ENCODE measurements at regions not wholly inside any gene's neighbourhood (a gene's known extent, or its start where the extent isn't known, plus 50 kb on each side); places are given as distances from the start of the nearest gene placed in this dataset.

DNA sequence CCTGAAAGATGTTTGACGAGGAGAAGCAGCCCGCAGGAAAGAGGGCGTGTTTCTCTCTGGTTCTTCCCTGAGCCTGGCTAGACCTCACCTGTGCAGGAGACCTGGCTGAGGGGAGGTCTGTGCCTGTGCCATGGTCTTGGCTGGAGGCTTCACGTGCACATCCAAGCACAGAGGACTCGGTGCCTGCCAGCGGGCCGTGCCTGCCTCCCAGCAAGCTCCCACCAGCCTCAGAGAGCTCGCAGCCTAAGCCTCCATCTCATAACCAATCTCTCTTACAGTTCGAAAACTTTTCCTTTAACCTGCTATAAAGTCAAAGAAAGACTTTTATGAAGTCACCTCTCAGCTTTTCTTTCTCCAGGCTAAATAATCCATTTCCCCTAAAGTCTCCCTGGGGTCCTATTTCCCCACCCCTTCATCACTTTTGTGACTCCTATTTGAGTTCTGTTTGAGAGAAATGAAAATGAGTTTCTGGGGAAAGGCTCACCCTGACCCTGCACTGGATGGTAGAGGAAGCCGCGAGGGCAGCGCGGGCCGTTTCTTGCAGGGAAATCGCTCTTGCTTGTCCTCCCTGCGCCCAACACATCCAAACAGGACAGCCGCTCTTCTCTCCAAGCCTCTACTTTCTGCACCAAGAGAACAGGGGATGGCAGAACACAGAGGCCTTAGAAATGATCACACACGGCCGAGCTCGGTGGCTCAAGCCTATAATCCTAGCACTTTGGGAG is 521.0 kb downstream of the SOX11 start:
- DNase-seq, result no peak

GRCh38 chr2:6214471-6214870 is 522.3 kb downstream of the SOX11 start:
- no peak for DNase-seq

DNA sequence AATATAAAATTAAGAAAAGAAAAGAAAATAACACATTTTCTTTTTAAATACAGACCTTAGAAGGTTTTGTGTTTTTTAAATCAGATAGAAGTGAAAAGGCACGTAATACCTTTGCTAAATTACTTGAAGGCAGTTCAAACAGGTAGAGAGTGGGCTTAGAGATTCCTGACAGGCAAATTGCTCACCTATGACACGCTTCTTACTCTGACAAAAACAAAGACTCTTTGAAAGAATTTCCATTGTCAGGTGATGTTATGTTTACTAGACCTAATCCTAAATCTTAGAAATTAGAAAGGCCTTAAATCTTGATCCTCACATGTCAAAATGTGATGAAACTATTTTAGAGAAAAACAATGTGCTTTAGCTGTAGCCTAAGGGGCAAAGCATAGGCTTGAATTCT is 522.9 kb downstream of the SOX11 start:
- DNase-seq, result no peak

- no peak for DNase-seq
These were observed 524.0 kb downstream of the SOX11 start for GRCh38 chr2:6216234-6216633.

GRCh38 chr2:6218926-6219325 is 526.7 kb downstream of the SOX11 start:
- DNase-seq, result no peak

DNA sequence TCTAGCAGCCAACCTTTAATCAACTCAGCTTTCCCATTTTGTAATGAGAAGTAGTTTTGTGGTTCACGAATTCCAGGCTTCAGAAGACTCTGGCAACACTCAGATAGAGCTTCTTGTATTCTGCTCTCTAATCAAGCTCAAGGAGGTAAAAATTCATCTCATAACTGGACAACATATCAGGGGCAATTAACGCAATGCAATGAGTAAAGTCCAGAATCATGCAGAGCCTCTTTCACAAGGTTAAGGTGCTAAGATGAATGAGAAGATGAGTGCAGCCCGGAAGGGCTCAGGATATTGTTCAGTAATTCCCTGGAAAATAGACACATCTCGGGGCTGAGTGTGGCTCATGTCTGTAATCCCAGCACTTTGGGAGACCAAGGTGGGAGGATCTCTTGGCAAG is 527.7 kb downstream of the SOX11 start:
- no peak for DNase-seq

- no peak for DNase-seq
These were observed 530.1 kb downstream of the SOX11 start for GRCh38 chr2:6222296-6222695.

- DNase-seq, result no peak
These were observed 532.1 kb downstream of the SOX11 start for GRCh38 chr2:6224267-6224666.

DNA sequence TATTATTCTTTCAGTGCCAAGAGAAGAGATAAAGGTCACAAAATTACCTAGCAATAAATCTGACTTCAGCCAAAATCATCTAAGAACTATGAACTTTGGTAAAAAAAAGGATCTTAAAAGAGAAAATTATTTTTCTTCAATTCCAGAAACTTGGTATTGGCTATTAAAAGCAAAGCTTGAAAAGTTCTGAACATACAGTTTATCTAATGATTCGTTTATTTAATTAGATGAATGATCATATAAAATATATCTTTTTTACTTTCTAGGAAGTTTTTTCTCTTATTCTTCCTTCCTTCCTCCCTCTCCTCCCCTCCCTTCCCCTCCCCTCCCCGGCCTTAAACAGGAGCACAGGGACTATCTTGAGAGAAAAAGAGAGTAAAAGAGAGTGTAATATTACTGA is 536.1 kb downstream of the SOX11 start:
- DNase-seq, result no peak

DNA sequence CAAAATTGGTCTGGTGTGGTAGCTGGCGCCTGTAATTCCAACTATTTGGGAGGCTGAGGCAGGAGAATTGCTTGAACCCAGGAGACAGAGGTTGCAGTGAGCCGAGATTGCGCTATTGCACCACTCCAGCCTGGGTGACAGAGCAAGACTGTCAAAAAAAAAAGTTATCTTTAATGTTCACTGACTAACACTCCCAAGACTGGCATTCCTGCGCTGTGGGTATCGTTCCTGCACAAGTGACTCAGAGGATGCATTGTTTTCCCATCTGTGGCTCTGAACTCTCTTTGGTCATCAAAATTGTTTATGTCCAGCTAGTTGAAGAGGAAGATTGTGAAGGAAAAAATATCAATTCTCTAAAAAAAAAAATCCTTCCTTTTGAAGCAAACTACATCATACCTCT is 539.0 kb downstream of the SOX11 start:
- no peak for DNase-seq

GRCh38 chr2:6233993-6234392 is 541.8 kb downstream of the SOX11 start:
- DNase-seq, result no peak

- DNase-seq, result no peak
These were observed 542.5 kb downstream of the SOX11 start for GRCh38 chr2:6234702-6235101.

- DNase-seq, result no peak
These were observed 544.1 kb downstream of the SOX11 start for GRCh38 chr2:6236317-6236716.

DNA sequence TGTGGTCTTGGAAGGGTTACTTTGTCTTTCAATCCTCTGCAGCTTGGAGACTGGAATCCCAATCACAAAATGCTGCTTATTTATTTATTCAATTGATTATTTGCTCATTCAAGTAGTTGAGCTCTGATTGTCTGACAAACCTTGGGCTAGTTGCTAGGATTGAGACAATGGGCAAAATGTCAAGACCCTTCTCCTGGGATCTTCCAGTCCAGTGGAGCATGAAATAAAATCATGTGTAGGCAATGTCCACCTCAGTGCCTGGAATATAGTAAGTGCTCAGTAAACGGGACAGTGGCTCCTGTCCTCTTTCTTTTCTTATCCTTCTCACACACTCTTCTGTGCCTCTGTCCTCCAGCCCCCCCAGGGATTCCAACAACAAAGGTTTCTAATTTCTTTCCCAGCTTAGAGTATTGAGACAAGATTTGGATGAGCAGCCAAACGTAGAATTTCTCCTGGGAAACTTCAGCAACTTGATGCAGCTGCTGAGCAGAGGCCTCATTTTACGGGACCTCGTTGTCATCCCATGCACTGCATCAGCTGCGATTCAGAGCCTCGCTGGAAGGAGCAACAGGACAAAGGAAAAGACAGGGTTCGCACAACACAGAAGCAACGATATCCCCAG is 545.0 kb downstream of the SOX11 start:
- DNase-seq, result no peak

DNA sequence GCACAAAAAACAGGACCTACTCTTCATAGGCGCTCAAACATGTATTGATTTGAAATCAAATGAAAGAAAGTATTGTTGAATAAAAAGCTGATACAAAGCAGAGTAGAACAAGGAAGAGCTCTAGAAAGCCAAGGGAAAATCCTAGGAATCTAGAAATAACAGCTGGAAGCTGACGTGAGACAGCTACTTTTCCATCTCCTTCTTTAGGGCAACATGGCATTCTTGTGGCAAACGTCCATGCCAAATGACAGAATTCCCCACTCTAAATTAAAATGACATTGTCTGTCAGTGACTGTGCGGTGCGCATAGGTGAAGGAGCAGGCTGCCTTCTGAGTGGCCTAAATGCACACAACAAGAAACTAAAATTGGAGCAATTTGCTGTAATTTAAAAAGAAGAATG is 557.4 kb downstream of the SOX11 start:
- DNase-seq, result no peak

- DNase-seq, result no peak
These were observed 562.3 kb downstream of the SOX11 start for GRCh38 chr2:6254441-6254840.

GRCh38 chr2:6264198-6264597 is 572.0 kb downstream of the SOX11 start:
- DNase-seq, result no peak

DNA sequence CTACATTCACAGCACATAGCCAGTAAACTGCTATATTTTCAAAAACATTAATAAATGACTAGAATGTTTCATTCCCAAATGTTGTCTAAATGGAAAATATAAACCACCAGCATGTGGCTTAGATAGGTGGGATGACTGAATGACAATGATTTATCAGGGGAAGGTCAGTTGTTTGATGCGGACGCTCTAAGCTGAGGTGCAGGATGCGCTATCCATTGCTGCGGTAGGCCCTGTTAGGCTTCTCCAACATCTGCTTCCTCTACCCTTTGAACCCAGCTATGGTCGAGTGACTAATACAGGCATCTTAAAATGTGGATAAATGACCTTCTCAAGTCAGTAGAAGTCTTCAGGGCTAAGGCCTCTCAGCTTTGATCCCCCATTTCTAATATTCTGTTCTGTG is 584.2 kb downstream of the CMPK2 start:
- DNase-seq, result no peak

GRCh38 chr2:6283259-6283658 is 582.4 kb downstream of the CMPK2 start:
- DNase-seq, result no peak

GRCh38 chr2:6287406-6287805 is 578.3 kb downstream of the CMPK2 start:
- DNase-seq, result no peak

DNA sequence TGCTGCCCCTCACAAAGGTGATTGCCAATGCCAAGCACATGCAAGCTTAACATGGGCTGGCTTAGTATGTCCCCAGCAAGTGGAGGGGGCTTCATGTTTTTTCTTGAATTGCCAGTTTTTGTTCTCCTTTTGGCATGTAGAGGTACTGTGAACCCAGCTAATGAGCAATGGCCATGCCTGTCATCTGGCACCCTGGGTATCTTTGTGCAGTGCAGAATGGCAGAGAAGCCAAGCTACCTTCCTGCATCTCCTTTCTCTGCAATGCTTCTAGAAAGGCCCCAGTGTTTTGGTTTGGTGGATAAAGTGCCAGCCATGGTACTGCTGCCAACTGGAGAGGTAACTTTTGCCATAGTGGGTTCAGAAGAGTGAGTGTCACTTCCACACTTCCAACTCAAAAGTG is 576.9 kb downstream of the CMPK2 start:
- DNase-seq, result no peak

- DNase-seq, result no peak
These were observed 575.3 kb downstream of the CMPK2 start for GRCh38 chr2:6290217-6291015.

- DNase-seq, result no peak
These were observed 570.9 kb downstream of the CMPK2 start for GRCh38 chr2:6294791-6295190.

DNA sequence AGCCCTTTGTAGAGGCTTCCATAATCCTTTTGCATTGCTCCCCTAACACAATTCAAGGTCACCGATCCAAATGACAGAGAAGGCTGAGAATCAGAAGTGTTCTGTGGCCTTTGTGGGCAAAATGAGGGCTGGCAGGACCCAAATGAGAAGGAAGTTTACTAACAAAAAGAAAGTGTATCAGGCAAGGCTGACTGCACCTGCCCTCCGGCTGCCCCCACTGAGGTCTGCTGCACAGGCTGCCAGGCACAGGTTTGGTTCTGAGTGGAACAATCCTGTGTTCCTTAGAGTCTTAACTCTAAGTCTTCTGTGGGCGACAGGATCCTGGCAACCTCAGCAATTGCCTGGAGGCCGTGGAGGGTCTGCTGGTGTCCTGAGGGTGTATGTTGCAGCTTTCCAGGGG is 568.5 kb downstream of the CMPK2 start:
- DNase-seq, result no peak
